Astrocyte (in vitro differentiated cells and primary cell): ENCODE measurements at regions not wholly inside any gene's neighbourhood (a gene's known extent, or its start where the extent isn't known, plus 50 kb on each side); places are given as distances from the start of the nearest gene placed in this dataset.
"Not testable (repeated sequence)": the region's sequence is repeated elsewhere in the genome, so short reads cannot be mapped to it uniquely, and the experiment has no call there.

ENCODE experiments used
- DNase-seq: peaks from one replicate; pipeline ENCODE4 v3.0.0-alpha.2; 2010; ENCODE audit warnings: low read depth
- FAIRE-seq: peaks from 2 replicates; lab custom pipeline; 2011; peaks lifted over from hg19 to GRCh38; lab: Jason Lieb, UNC
- H2AFZ ChIP-seq: 2 replicates; pipeline ENCODE4 v1.6.0; 2012; ENCODE audit warnings: low read depth, low read length, inconsistent platforms
- H3K27ac ChIP-seq: 2 replicates; pipeline ENCODE4 v1.5.1; 2011; ENCODE audit warnings: low read depth, low read length, inconsistent platforms
- H3K27me3 ChIP-seq: 2 replicates; pipeline ENCODE4 v1.6.0; 2011; ENCODE audit warnings: low read length, inconsistent platforms; ENCODE audit not compliant: insufficient read depth
- H3K36me3 ChIP-seq: 2 replicates; pipeline ENCODE4 v1.5.1; 2011; ENCODE audit warnings: low read length, inconsistent platforms; ENCODE audit not compliant: insufficient read depth
- H3K4me1 ChIP-seq: 2 replicates; pipeline ENCODE4 v1.5.1; 2011; ENCODE audit warnings: low read length, inconsistent platforms; ENCODE audit not compliant: insufficient read depth
- H3K4me2 ChIP-seq: 2 replicates; pipeline ENCODE4 v1.6.0; 2012; ENCODE audit warnings: low read length, inconsistent platforms
- H3K4me3 ChIP-seq: 2 replicates; pipeline ENCODE4 v1.5.1; 2011; ENCODE audit warnings: low read depth, mild to moderate bottlenecking, low read length, inconsistent platforms; ENCODE audit not compliant: insufficient read depth
- H3K79me2 ChIP-seq: 2 replicates; pipeline ENCODE4 v1.6.0; 2012; ENCODE audit warnings: mild to moderate bottlenecking, low read length, inconsistent platforms; ENCODE audit not compliant: insufficient read depth
- H3K9ac ChIP-seq: 2 replicates; pipeline ENCODE4 v1.6.0; 2012; ENCODE audit warnings: mild to moderate bottlenecking, low read length, inconsistent platforms
- H3K9me3 ChIP-seq: 2 replicates; pipeline ENCODE4 v1.5.1; 2012; ENCODE audit warnings: low read depth, mild to moderate bottlenecking, low read length, inconsistent platforms; ENCODE audit not compliant: insufficient read depth
- H4K20me1 ChIP-seq: 2 replicates; pipeline ENCODE4 v1.6.0; 2012; ENCODE audit warnings: low read length, inconsistent platforms; ENCODE audit not compliant: insufficient read depth
- H3K27ac Mint-ChIP-seq: one replicate; pipeline ENCODE4 v1.8.0; 2021; ENCODE audit warnings: mild to moderate bottlenecking, mixed read lengths; ENCODE audit not compliant: unreplicated experiment
- H3K27me3 Mint-ChIP-seq: one replicate; pipeline ENCODE4 v1.8.0; 2021; ENCODE audit warnings: low read depth, mixed read lengths; ENCODE audit not compliant: unreplicated experiment
- H3K36me3 Mint-ChIP-seq: one replicate; pipeline ENCODE4 v1.8.0; 2021; ENCODE audit warnings: low read depth, mixed read lengths; ENCODE audit not compliant: unreplicated experiment
- H3K4me1 Mint-ChIP-seq: one replicate; pipeline ENCODE4 v1.8.0; 2021; ENCODE audit warnings: low read depth, mixed read lengths; ENCODE audit not compliant: unreplicated experiment
- H3K4me3 Mint-ChIP-seq: one replicate; pipeline ENCODE4 v1.8.0; 2021; ENCODE audit warnings: mild to moderate bottlenecking, moderate library complexity, mixed read lengths; ENCODE audit not compliant: unreplicated experiment
- H3K9me3 Mint-ChIP-seq: one replicate; pipeline ENCODE4 v1.8.0; 2021; ENCODE audit warnings: mild to moderate bottlenecking, mixed read lengths; ENCODE audit not compliant: unreplicated experiment
- EZH2 ChIP-seq: IDR thresholded peaks from 2 replicates; pipeline ENCODE4 v1.6.1; 2012; ENCODE audit warnings: mild to moderate bottlenecking, low read length, inconsistent platforms; ENCODE audit not compliant: insufficient read depth
- TF ChIP-seq, protein P1 (sequence below): IDR thresholded peaks from 2 replicates; pipeline ENCODE4 v1.5.1; 2011; ENCODE audit warnings: low read depth, mild to moderate bottlenecking, inconsistent platforms, low read length, moderate library complexity; ENCODE audit not compliant: insufficient read depth

DNA sequence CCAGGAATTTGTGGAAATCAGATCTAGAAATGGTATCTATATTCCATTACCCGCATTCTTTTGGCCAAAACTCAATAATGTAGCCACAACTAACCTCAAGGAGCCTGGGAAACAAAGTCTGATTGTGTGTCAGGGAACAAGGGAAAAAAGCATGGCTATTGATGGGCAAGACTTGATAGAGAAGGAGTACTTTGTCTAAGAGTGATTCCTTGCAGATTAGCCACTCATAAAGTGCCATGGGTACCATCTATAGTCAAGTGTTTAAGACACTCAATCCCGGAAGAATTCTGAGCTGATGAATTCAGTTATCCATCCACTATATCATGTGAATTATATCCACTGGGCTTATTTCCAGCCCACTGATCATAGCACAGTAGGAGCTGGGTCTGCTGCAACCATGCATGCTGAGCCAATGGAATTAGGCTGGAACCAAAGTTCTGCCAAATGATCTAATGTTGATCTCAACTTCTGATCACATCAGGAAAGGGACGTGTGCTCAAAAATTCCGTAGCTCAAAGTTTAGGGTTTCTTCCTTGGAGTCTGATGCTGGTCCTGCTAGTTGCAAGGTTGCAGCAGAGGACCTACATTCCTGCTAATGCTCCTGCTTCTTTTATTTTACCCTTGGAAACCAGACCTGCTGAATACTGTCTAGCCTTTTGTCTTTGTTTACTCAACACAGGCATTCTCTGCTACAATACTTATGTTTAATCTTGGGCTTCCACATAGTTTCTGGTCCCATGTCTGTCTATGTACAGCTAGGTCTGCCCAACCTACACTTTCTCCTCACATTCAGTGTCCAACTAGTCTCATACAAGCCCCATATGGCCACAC is 629.7 kb downstream of the IRS1 start:
- Mint-ChIP-seq H3K27me3 (no peaks in the 10 kb centered on the region), H3K9me3 (no peaks in the 10 kb centered on the region), H3K27ac (no peak overlapping the region), H3K36me3 (no peaks in the 10 kb centered on the region), H3K4me1 (no peaks in the 10 kb centered on the region), H3K4me3 (no peak overlapping the region)
- Histone ChIP-seq H3K9me3 (no peaks in the 10 kb centered on the region), H3K27me3 (no peaks in the 10 kb centered on the region), H3K79me2 (no peaks in the 10 kb centered on the region), H3K4me2 (no peak overlapping the region), H3K36me3 (no peaks in the 10 kb centered on the region), H2AFZ (no peak overlapping the region), H3K27ac (no peak overlapping the region), H3K4me3 (no peak overlapping the region), H4K20me1 (no peaks in the 10 kb centered on the region), H3K4me1 (no peaks in the 10 kb centered on the region), H3K9ac (no peak overlapping the region)
- DNase-seq = no peak
- no peak for TF ChIP-seq EZH2
- TF ChIP-seq, protein P1, sequence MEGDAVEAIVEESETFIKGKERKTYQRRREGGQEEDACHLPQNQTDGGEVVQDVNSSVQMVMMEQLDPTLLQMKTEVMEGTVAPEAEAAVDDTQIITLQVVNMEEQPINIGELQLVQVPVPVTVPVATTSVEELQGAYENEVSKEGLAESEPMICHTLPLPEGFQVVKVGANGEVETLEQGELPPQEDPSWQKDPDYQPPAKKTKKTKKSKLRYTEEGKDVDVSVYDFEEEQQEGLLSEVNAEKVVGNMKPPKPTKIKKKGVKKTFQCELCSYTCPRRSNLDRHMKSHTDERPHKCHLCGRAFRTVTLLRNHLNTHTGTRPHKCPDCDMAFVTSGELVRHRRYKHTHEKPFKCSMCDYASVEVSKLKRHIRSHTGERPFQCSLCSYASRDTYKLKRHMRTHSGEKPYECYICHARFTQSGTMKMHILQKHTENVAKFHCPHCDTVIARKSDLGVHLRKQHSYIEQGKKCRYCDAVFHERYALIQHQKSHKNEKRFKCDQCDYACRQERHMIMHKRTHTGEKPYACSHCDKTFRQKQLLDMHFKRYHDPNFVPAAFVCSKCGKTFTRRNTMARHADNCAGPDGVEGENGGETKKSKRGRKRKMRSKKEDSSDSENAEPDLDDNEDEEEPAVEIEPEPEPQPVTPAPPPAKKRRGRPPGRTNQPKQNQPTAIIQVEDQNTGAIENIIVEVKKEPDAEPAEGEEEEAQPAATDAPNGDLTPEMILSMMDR = no peak
- FAIRE-seq = no peak

DNA sequence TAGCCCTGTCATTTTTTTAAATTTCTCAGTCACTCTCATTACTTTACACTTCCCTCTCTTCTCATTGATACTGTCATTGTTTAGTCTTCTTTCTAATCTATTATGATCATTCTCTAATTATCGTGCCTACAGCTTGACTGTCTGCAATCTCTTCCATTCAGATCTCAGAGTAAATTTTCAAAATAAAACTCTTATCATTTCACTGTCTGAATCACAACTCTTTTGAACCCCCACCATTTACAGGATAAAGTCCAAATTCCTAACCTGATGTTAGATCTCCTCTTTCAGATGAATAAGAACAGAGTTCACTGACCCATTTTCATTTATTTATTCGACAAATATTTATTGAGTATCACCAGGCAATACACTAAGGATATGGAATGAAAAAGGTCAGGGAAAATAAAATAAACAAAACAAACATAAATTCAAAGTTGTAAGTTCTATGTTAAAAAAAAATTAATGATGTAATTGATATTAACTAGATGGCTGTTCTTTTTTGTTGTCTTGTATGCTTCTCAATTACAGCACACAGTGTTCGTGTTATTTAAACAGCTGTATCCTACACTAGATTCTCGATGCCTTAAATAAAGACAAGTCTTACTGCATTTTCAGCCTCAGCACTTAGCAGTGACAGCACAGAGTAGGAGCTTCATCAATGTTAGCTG is 631.0 kb downstream of the IRS1 start:
- Histone ChIP-seq H2AFZ (no peak overlapping the region), H3K79me2 (no peaks in the 10 kb centered on the region), H3K27me3 (no peaks in the 10 kb centered on the region), H3K4me1 (no peaks in the 10 kb centered on the region), H3K4me3 (no peak overlapping the region), H3K36me3 (no peaks in the 10 kb centered on the region), H3K9me3 (no peaks in the 10 kb centered on the region), H3K27ac (no peak overlapping the region), H4K20me1 (no peaks in the 10 kb centered on the region), H3K9ac (no peak overlapping the region), H3K4me2 (no peak overlapping the region)
- Mint-ChIP-seq H3K4me1 (no peaks in the 10 kb centered on the region), H3K27me3 (no peaks in the 10 kb centered on the region), H3K9me3 (no peaks in the 10 kb centered on the region), H3K4me3 (no peak overlapping the region), H3K36me3 (no peaks in the 10 kb centered on the region), H3K27ac (no peak overlapping the region)
- no peak for DNase-seq
- TF ChIP-seq EZH2 = no peak
- TF ChIP-seq, protein P1 = no peak
- FAIRE-seq = no peak

DNA sequence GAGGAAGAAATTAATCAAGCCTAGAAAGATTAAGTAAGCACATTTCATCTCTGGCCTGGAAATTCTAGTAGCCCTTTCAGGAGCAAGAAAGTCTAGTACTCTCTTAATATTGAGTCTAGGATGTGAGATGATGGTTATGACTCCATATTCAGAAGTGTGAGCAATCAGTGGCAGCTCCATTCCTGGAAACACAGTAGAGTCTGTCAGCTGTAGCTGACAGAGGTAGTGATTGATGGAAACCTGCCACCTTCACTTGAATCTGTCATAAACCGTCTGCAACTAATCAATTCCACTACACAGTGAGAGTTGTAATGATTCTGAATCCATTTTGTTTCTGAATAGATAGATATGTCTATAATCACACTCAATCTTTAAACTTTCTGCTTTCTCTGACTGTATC is 635.1 kb downstream of the IRS1 start:
- Histone ChIP-seq H4K20me1 (no peaks in the 10 kb centered on the region), H2AFZ (no peak overlapping the region), H3K36me3 (no peaks in the 10 kb centered on the region), H3K9ac (no peak overlapping the region), H3K27me3 (no peaks in the 10 kb centered on the region), H3K79me2 (no peaks in the 10 kb centered on the region), H3K4me2 (no peak overlapping the region), H3K9me3 (no peaks in the 10 kb centered on the region), H3K4me3 (no peak overlapping the region), H3K27ac (no peak overlapping the region), H3K4me1 (no peaks in the 10 kb centered on the region)
- Mint-ChIP-seq H3K27me3 (no peaks in the 10 kb centered on the region), H3K9me3 (no peaks in the 10 kb centered on the region), H3K36me3 (no peaks in the 10 kb centered on the region), H3K4me3 (no peak overlapping the region), H3K27ac (no peak overlapping the region), H3K4me1 (peaks cover 8% of the 10 kb centered on the region)
- DNase-seq = no peak
- no peak for FAIRE-seq
- TF ChIP-seq, protein P1 = no peak
- no peak for TF ChIP-seq EZH2

DNA sequence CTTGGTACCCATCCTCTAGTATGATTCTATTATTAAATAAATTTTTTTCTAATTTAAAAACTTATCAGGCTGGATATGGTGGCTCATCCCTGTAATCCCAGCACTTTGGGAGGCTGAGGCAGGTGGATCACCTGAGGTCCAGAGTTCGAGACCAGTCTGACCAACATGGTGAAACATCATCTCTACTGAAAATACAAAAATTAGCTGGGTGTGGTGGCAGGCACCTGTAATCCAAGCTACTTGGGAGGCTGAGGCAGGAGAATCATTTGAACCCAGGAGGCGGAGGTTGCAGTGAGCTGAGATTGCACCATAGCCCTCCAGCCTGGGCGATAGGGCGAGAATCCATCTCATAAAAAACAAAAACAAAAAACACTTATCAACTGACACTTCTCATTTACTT is 639.0 kb downstream of the IRS1 start:
- not testable (repeated sequence) for H3K9me3 Mint-ChIP-seq, H3K27me3 ChIP-seq, H3K27ac ChIP-seq, H3K4me3 Mint-ChIP-seq, H3K4me2 ChIP-seq, H3K79me2 ChIP-seq, H3K9ac ChIP-seq, H2AFZ ChIP-seq, H3K27ac Mint-ChIP-seq, FAIRE-seq, H3K27me3 Mint-ChIP-seq, H4K20me1 ChIP-seq, H3K9me3 ChIP-seq, H3K36me3 ChIP-seq, H3K4me1 ChIP-seq, DNase-seq, H3K36me3 Mint-ChIP-seq, H3K4me3 ChIP-seq
- H3K4me1 Mint-ChIP-seq = peaks cover 14% of the 10 kb centered on the region
